DMS153 treated with DMSO at 0.1 percent for 48 hours (cell line): ENCODE measurements at regions not wholly inside any gene's neighbourhood (a gene's known extent, or its start where the extent isn't known, plus 50 kb on each side); places are given as distances from the start of the nearest gene placed in this dataset.

Experiments used
- DNase-seq: peaks from one replicate; lab custom pipeline; 2025; ENCODE audit not compliant: unreplicated experiment; lab: John Stamatoyannopoulos, UW

- DNase-seq = no peak
These were observed 196.9 kb upstream of the LRFN5 start for GRCh38 chr14:41409806-41410205.

GRCh38 chr14:41404126-41404525 lies 202.6 kb upstream of the LRFN5 start:
- DNase-seq = no peak

GRCh38 chr14:41403360-41403759 lies 203.3 kb upstream of the LRFN5 start:
- no peak for DNase-seq

- no peak for DNase-seq
These were observed 208.8 kb upstream of the LRFN5 start for GRCh38 chr14:41397926-41398325.

- DNase-seq = no peak
These were observed 213.2 kb upstream of the LRFN5 start for GRCh38 chr14:41393512-41393911.

GRCh38 chr14:41392226-41392625 lies 214.4 kb upstream of the LRFN5 start:
- no peak for DNase-seq

GRCh38 chr14:41389355-41389754 lies 217.3 kb upstream of the LRFN5 start:
- no peak for DNase-seq

- DNase-seq = no peak
These were observed 220.9 kb upstream of the LRFN5 start for GRCh38 chr14:41385797-41386196.

GRCh38 chr14:41380017-41380416 lies 226.7 kb upstream of the LRFN5 start:
- DNase-seq = no peak

- DNase-seq = no peak
These were observed 228.2 kb upstream of the LRFN5 start for GRCh38 chr14:41378526-41378925.

- DNase-seq = no peak
These were observed 228.7 kb upstream of the LRFN5 start for GRCh38 chr14:41377932-41378331.

- DNase-seq = no peak
These were observed 232.6 kb upstream of the LRFN5 start for GRCh38 chr14:41374092-41374491.

GRCh38 chr14:41362139-41362538 lies 244.5 kb upstream of the LRFN5 start:
- no peak for DNase-seq

- DNase-seq = peak; percentile 13
These were observed 246.6 kb upstream of the LRFN5 start for GRCh38 chr14:41360126-41360525.

GRCh38 chr14:41355866-41356265 lies 250.8 kb upstream of the LRFN5 start:
- no peak for DNase-seq

- no peak for DNase-seq
These were observed 256.2 kb upstream of the LRFN5 start for GRCh38 chr14:41350476-41350875.

GRCh38 chr14:41349289-41349910 lies 257.3 kb upstream of the LRFN5 start:
- no peak for DNase-seq

GRCh38 chr14:41343857-41344256 lies 262.8 kb upstream of the LRFN5 start:
- DNase-seq = no peak

- DNase-seq = no peak
These were observed 293.5 kb upstream of the LRFN5 start for GRCh38 chr14:41313196-41313595.

GRCh38 chr14:41303506-41303905 lies 303.2 kb upstream of the LRFN5 start:
- DNase-seq = no peak

- no peak for DNase-seq
These were observed 303.9 kb upstream of the LRFN5 start for GRCh38 chr14:41302776-41303175.

- no peak for DNase-seq
These were observed 306.8 kb upstream of the LRFN5 start for GRCh38 chr14:41299924-41300323.

- DNase-seq = no peak
These were observed 308.4 kb upstream of the LRFN5 start for GRCh38 chr14:41298328-41298690.
